HG03378 (cell line): ENCODE measurements at regions not wholly inside any gene's neighbourhood (a gene's known extent, or its start where the extent isn't known, plus 50 kb on each side); places are given as distances from the start of the nearest gene placed in this dataset.

ENCODE experiments used
- ATAC-seq: cut with Tn5 transposase; IDR thresholded peaks from one replicate; pipeline ENCODE4 v1.9.1; 2021; ENCODE audit warnings: mild to moderate bottlenecking, moderate library complexity; ENCODE audit not compliant: unreplicated experiment

GRCh38 chr14:56918849-56919574 is 108.7 kb upstream of the OTX2 start:
- ATAC-seq, result no peak

DNA sequence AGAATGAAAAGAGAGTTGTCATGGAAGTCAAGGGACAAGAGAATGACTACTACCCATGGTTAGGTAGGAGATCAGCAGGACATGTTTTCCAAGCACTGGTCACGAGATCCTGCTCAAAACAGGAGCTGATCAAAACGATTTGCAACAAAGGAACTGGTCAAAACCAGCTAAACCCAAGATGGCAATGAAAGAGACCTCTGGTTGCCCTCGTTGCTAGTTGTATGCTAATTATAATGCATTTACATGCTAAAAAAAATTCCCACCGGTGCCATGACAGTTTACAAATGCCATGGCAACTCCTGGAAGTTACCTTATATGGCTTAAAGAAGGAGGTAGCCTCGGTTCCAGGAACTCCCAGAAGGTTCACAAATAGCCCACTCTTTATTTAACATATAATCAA is 95.0 kb upstream of the OTX2 start:
- ATAC-seq, result no peak

DNA sequence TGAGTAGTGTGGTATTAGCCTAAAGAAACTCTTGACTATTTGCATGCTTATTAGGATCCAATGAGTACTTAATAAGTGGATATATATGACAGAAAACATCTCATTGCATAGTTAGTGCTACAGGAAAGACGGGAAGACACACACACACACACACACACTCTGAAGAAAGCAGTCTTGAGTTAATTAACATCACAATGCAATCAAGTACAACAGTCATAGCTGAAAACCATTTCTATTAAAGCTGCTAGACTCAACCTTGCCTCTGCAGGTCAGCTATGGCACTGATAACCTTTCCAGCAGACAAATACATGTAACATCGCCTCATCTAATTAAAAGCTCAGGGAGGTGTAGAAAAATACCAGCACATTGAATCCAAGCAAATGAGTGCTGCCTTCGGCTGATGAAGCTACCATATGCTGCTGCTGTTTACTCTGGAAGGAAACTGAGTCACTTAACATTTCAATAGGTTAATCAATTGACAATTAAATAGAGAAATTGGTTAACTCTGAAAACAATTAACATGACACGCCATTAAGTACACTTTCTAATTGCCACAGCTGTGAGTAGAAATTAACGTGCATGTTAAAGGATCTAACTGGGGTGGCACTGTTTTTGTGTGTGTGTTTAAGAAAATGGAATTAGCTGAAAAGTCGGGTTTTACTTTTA is 93.2 kb upstream of the OTX2 start:
- no peak for ATAC-seq

DNA sequence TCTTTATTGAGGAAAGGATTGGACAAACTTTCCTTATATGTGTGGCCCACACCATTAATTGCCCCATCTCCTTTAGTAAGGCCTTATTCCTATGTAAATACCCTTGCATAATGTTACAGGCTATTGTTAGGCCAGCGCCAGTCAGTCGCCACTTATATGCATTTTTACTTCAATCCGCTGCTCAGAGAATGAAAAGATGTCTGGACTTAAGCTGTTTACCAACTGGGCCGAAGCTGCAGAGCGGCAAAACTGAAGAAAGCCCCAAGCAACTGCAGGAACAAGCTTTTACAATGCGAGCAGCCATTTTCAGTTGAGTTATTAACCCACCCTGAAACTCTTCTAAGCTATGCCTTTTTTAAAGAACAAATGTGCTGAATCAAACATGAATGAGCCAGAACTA is 92.1 kb upstream of the OTX2 start:
- no peak for ATAC-seq

GRCh38 chr14:56900726-56901125 is 90.4 kb upstream of the OTX2 start:
- ATAC-seq, result no peak

- no peak for ATAC-seq
Observed at GRCh38 chr14:56899829-56900228, 89.5 kb upstream of the OTX2 start.

- no peak for ATAC-seq
Observed at GRCh38 chr14:56896922-56897321, 86.6 kb upstream of the OTX2 start.

DNA sequence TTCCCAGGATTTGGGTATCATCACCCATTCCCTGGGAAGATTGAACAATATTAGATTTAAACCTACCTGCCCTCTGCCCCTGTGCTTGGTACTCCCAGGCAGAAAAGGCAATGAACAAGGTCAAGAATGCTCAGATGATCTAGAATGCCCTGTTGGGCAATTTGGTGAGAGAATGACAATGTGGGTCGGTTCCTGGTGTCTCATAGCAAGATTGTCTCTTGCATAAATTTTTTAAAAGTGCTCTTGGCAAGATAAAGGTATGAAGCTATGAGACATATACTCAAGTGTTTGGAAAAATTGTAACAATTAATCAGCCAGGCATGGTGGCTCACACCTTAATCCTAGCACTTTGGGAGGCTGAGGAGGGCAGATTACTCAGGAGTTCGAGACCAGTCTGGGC is 86.0 kb upstream of the OTX2 start:
- ATAC-seq, result no peak

- no peak for ATAC-seq
Observed at GRCh38 chr14:56895154-56895553, 84.9 kb upstream of the OTX2 start.

DNA sequence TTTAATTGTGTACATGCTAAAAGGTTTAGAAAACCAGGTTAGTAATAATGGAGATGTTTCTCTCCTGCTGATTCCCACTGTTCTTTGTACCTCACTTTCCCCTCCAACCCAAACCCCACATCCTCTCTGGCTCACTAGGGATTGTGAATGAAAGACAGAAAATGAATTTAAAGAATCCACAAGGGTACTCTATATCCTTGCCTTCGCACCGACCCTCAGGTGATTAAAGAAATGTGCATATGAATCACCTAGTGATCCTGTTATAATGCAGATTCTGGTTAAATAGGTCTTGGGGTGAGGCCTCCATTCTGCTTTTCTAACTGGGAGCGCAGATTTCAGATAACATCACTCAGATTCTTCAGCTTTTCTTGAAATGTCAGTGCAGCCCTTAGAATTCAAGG is 84.3 kb upstream of the OTX2 start:
- ATAC-seq, result no peak

- no peak for ATAC-seq
Observed at GRCh38 chr14:56892959-56893358, 82.7 kb upstream of the OTX2 start.

DNA sequence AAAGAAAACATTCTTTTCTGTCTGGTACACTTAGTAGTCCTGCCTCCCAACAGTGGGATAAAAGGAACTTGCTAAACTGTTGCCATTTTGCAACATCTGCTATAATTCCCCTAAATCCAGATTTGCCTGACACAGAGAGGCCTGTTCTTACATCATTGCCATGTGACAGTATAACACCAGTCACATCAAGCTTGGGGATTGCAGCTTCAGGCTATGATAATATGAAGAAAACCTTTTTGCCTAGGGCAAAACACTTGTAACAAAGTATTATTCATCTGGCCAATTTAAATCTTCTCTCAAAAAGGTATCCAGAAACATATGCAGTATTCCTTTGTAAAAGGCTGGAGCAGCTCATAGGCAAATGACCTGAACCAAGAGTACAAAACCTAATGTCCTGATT is 80.9 kb upstream of the OTX2 start:
- ATAC-seq, result no peak

DNA sequence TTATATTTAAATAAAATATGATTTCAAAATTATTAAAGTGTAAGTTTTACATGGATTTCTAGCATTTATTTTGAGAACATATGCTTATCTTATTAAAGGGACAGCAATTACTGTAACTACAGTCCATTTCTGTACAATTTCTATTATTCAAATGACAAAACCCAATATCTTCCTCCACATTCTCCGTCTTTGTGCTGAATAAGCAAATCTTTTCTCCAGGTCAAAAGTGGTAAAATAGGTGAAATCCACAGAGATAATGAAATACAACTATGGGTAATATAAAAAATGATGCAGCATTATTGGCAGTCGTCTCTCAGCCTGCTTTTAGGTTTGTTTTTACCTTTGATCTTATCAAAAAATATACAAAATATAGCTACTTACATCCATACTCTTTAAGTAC is 79.4 kb upstream of the OTX2 start:
- no peak for ATAC-seq

- no peak for ATAC-seq
Observed at GRCh38 chr14:56888274-56888673, 78.0 kb upstream of the OTX2 start.

GRCh38 chr14:56887216-56887615 is 76.9 kb upstream of the OTX2 start:
- no peak for ATAC-seq

DNA sequence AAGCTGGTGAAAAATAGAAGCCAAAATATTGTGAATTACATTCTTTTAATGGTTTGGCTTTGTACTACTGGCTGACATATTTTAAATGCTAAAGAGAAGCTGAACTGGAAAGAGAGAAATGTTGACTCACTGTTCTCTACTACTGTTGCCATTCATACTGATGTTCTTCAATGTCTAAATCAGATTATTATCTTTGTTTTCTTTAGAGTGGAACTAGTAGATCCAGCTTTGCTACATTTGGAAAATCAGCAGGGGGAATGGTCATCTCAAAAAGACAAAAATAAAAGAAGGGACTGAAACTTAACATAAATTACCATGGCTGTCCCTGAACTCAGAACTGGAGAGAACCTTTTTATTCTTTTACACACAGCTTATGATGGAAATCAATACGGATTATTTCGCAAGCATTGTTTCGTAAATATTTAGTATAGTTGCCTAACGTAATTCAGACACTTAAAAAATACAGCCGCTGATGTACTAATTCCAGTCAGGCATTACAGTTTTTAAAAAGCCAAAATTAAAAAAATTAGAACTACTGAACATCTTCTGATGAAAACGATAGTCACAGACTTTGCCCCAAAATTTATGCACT is 76.3 kb upstream of the OTX2 start:
- ATAC-seq, result no peak

GRCh38 chr14:56885825-56886224 is 75.5 kb upstream of the OTX2 start:
- no peak for ATAC-seq

GRCh38 chr14:56884617-56885016 is 74.3 kb upstream of the OTX2 start:
- ATAC-seq, result no peak

DNA sequence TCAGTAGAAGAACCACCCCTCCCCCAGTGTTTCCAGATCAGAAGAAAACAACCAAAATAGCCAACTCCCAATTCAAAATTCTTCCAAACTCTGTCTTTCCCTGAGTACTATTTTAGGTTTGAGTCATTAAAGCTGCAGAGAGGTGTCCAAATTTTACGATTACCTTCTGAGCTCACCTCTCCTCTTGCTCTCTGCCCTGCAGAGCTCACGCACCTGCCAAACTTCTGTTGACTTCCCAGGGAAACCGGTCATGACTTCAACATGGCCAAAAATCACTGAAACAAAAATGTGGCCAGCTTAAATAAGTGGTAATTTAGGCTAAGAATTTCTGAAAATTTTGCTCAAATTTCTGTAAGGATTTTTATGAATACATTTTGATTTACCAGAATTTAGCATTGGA is 70.9 kb upstream of the OTX2 start:
- ATAC-seq, result no peak

DNA sequence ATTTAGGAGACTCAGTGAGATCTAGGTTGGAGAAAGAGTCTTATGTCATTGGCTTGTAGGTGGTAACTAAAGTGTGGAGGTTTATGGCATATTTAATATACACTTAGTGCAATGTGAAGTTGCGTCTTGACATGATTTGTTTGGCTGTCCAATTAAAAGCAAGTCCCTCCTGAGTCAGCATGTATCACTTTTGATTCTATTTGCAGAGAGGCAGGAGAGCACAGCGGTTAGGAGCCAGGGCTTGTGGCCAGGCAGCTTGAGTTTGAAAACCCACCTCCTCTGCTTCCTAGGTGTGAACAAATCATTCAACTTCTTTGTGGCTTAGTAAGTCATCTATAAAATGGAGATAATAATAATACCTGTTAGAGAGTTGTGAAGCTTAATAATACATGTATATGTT is 68.5 kb upstream of the OTX2 start:
- ATAC-seq, result no peak

DNA sequence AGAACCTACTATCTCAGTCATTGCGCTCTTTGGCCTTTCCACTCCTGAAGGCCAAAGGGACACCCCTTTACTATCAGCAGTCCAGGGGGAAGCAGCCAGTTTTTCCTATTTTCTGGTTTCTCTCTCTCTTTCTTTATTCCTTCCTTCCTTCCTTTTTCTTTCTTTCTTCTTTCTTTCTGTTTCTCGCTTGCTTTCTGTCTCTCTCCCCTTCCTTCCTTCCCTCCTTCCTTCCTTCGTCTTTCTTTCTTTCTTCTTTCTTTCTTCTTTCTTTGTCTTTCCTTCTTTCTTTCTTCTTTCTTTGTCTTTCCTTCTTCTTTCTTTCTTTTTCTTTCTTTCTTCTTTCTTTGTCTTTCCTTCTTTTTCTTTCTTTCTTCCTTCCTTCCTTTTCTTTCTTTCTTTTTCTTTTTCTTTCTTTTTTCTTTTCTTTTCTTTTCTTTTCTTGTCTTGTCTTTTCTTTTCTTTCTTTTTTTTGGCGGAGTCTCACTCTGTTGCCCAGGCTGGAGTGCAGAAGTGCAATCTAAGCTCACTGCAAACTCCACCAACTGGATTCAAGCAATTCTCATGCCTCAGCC is 64.9 kb upstream of the OTX2 start:
- ATAC-seq, result no peak

DNA sequence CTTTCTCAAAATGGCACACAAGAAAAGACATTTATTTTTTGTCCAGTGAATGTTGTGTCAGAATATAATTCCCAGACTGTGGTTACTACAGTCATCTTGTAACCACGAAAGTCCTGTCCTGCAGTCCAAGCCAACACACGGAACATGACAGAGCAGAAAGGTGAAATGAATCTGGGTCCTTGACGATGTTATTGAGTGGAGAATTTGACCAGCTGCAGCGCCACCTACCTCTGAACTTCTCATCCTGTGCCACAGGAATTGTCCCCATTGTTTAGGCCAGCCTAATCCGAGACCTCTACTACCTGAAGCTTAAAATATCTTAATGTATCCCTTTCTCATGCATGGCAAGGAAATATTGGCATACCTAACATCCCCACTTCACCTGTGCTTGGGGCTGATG is 64.1 kb upstream of the OTX2 start:
- no peak for ATAC-seq
